ENCODE measurements at regions not wholly inside any gene's neighbourhood (a gene's known extent, or its start where the extent isn't known, plus 50 kb on each side); places are given as distances from the start of the nearest gene placed in this dataset.

DNA sequence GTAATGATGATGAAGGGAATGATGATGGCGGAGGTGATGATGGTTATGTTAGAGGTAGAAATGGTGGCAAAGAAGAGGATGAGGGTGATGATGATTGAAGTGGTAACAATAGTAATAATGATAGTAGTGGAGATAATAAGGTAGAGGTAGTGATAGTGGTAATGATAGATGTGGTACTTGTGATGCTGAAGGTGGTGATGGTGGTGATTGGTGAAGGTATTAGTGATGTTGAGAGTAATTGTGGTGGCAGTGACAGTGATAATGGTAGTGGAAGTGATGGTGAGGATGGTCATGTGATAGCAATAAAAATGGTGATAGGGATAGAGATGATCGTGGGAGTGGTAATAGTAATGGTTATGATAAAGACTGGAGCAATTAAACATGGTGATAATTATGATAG lies 108.8 kb downstream of the EFNB1 start:
- Histone ChIP-seq H3K36me3 (ENCODE audit: control insufficient read depth in 4 of 4, insufficient read depth in 4 of 4, low read length in 4 of 4) (no peaks in the 10 kb centered on the region), H3K27ac (ENCODE audit: low read depth in 1 of 2, low read length in 1 of 2) (no peak overlapping the region), H3K4me1 (ENCODE audit: control insufficient read depth in 5 of 5, insufficient read depth in 5 of 5, low read length in 5 of 5) (peaks cover 0 to 30% (median 10%) of the 10 kb centered on the region in 5 donors), H3K27me3 (ENCODE audit: control insufficient read depth in 3 of 3, insufficient read depth in 3 of 3, low read length in 2 of 3) (peaks cover 0 to 8% (median 0%) of the 10 kb centered on the region in 3 donors), H3K9ac (ENCODE audit: insufficient read depth in 1 of 2, low read length in 2 of 2) (no peak overlapping the region), H3K4me3 (no peak overlapping the region), H3K9me3 (ENCODE audit: control insufficient read depth in 4 of 4, insufficient read depth in 3 of 4, low read length in 3 of 4) (peaks cover 0 to 2% (median 0%) of the 10 kb centered on the region in 4 donors)
- DNase-seq (no peak), ATAC-seq (ENCODE audit: insufficient read depth, low FRiP score) (no peak)
- 86 to 97% methylated on average over 2 of the region's 2 CpGs for WGBS, 2 donors
- TF ChIP-seq, protein P1, sequence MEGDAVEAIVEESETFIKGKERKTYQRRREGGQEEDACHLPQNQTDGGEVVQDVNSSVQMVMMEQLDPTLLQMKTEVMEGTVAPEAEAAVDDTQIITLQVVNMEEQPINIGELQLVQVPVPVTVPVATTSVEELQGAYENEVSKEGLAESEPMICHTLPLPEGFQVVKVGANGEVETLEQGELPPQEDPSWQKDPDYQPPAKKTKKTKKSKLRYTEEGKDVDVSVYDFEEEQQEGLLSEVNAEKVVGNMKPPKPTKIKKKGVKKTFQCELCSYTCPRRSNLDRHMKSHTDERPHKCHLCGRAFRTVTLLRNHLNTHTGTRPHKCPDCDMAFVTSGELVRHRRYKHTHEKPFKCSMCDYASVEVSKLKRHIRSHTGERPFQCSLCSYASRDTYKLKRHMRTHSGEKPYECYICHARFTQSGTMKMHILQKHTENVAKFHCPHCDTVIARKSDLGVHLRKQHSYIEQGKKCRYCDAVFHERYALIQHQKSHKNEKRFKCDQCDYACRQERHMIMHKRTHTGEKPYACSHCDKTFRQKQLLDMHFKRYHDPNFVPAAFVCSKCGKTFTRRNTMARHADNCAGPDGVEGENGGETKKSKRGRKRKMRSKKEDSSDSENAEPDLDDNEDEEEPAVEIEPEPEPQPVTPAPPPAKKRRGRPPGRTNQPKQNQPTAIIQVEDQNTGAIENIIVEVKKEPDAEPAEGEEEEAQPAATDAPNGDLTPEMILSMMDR (IDR thresholded peaks at IDR 0.05; ENCODE audit: control extremely low read depth, extremely low read depth): no peak

DNA sequence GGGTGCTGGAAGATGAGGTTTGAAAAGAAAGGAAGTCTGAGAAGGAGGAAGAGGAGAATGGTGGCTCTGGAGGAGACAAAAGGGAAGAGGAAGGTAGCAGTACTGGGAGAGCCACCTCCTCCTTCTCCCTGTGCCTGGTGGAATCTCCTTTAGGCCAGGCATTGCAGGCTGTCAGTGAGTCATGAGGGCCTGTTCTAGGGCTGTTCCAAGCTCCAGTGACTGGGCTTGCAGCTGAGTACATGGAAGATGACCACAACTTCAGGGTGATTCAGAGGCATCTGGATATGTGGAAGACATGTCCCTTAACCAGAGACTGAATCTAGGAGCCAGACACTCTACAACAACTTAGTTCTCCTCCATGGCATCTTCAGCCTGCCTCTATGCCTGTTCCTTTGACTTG lies 107.8 kb downstream of the EFNB1 start:
- Histone ChIP-seq H3K27ac (ENCODE audit: low read depth in 1 of 2, low read length in 1 of 2) (peak overlapping the region; percentile 22 to 70), H3K9ac (ENCODE audit: insufficient read depth in 1 of 2, low read length in 2 of 2) (no peak overlapping the region), H3K4me3 (no peak overlapping the region), H3K36me3 (ENCODE audit: control insufficient read depth in 4 of 4, insufficient read depth in 4 of 4, low read length in 4 of 4) (no peaks in the 10 kb centered on the region), H3K9me3 (ENCODE audit: control insufficient read depth in 4 of 4, insufficient read depth in 3 of 4, low read length in 3 of 4) (peaks cover 0 to 2% (median 0%) of the 10 kb centered on the region in 4 donors), H3K4me1 (ENCODE audit: control insufficient read depth in 5 of 5, insufficient read depth in 5 of 5, low read length in 5 of 5) (peaks cover 0 to 30% (median 12%) of the 10 kb centered on the region in 5 donors), H3K27me3 (ENCODE audit: control insufficient read depth in 3 of 3, insufficient read depth in 3 of 3, low read length in 2 of 3) (peaks cover 0 to 8% (median 0%) of the 10 kb centered on the region in 3 donors)
- TF ChIP-seq, protein P1 (IDR thresholded peaks at IDR 0.05; ENCODE audit: control extremely low read depth, extremely low read depth): no peak
- ATAC-seq (ENCODE audit: insufficient read depth, low FRiP score) (peak; percentile 34), DNase-seq (no peak)

DNA sequence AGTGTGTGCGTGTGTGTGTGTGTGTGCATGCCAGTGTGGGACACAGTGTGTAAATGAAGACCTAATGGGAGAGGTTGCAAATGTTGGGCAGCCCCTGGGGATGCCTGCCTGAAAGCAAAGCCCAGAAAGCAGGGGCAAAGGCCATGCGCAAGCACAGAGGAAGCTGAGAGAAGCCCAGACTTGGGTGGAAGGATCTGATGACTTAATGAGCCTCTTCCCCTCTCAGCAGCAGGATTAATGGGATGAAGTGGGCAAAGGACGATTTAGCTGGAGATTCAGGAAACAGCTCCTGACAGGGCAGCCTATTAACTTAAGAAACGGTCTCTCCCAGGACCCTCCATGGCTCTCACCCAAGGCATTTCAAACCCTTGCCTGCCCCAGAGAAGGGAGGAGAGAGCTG lies 107.3 kb downstream of the EFNB1 start:
- ATAC-seq (ENCODE audit: insufficient read depth, low FRiP score) (no peak), DNase-seq (peak in 1 of 3 donors; percentile 11)
- TF ChIP-seq, protein P1 (IDR thresholded peaks at IDR 0.05; ENCODE audit: control extremely low read depth, extremely low read depth): no peak
- Histone ChIP-seq H3K4me1 (ENCODE audit: control insufficient read depth in 5 of 5, insufficient read depth in 5 of 5, low read length in 5 of 5) (peaks cover 0 to 32% (median 12%) of the 10 kb centered on the region in 5 donors), H3K9me3 (ENCODE audit: control insufficient read depth in 4 of 4, insufficient read depth in 3 of 4, low read length in 3 of 4) (peaks cover 0 to 2% (median 0%) of the 10 kb centered on the region in 4 donors), H3K4me3 (no peak overlapping the region), H3K27ac (ENCODE audit: low read depth in 1 of 2, low read length in 1 of 2) (peak overlapping the region; percentile 21 to 26), H3K9ac (ENCODE audit: insufficient read depth in 1 of 2, low read length in 2 of 2) (no peak overlapping the region), H3K36me3 (ENCODE audit: control insufficient read depth in 4 of 4, insufficient read depth in 4 of 4, low read length in 4 of 4) (no peaks in the 10 kb centered on the region), H3K27me3 (ENCODE audit: control insufficient read depth in 3 of 3, insufficient read depth in 3 of 3, low read length in 2 of 3) (peaks cover 0 to 6% (median 0%) of the 10 kb centered on the region in 3 donors)
- WGBS, 2 donors: 59 to 93% methylated on average over 3 to 4 of the region's 4 CpGs

DNA sequence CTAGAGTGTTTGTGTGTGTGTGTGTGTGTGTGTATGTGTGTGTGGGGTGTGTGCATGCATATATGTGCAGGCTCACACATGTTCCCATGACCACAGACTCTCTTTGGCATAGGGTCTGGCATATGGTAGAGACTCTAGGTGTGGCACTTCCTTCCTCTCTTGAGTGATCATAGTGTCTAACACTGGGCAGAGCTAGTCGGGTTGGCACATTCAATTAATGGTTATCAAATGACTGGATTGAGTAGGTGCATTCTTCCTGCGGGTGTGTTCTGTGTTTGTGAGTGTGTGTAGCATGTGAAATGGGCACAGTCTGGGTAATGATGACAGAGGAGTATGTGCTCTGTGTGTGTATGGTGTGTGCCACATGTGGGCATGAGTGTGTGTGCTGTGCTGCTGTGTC lies 106.5 kb downstream of the EFNB1 start:
- WGBS, 2 donors: 53 to 62% methylated on average over 2 of the region's 2 CpGs
- Histone ChIP-seq H3K36me3 (ENCODE audit: control insufficient read depth in 4 of 4, insufficient read depth in 4 of 4, low read length in 4 of 4) (no peaks in the 10 kb centered on the region), H3K9me3 (ENCODE audit: control insufficient read depth in 4 of 4, insufficient read depth in 3 of 4, low read length in 3 of 4) (peaks cover 0 to 2% (median 0%) of the 10 kb centered on the region in 4 donors), H3K27me3 (ENCODE audit: control insufficient read depth in 3 of 3, insufficient read depth in 3 of 3, low read length in 2 of 3) (peaks cover 0 to 5% (median 0%) of the 10 kb centered on the region in 3 donors), H3K4me1 (ENCODE audit: control insufficient read depth in 5 of 5, insufficient read depth in 5 of 5, low read length in 5 of 5) (peaks cover 0 to 29% (median 11%) of the 10 kb centered on the region in 5 donors), H3K27ac (ENCODE audit: low read depth in 1 of 2, low read length in 1 of 2) (peak overlapping the region in 1 of 2 donors; percentile 1), H3K4me3 (no peak overlapping the region), H3K9ac (ENCODE audit: insufficient read depth in 1 of 2, low read length in 2 of 2) (no peak overlapping the region)
- ATAC-seq (ENCODE audit: insufficient read depth, low FRiP score) (no peak), DNase-seq (peak in 1 of 3 donors; percentile 6)
- TF ChIP-seq, protein P1 (IDR thresholded peaks at IDR 0.05; ENCODE audit: control extremely low read depth, extremely low read depth): no peak
